ENCODE measurements at regions not wholly inside any gene's neighbourhood (a gene's known extent, or its start where the extent isn't known, plus 50 kb on each side); places are given as distances from the start of the nearest gene placed in this dataset.

DNA sequence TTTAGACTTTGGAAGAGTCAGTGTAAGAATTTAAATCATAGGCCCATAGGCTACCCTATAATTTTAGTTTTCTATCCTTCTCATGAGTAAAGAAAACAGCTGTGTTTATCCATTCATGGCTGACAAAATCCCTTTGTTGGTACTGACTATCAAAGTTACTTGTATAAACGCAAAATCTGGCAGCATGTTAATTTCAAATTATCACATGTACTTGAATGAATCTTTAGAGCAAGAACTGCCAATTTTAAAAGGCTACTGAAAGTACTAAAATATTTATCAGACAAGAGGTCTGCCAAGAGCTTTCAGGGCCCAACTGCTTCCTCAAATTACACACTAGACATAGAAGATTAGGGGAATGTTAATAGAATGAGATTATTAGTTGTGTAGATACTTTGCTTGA lies 66.6 kb downstream of the MYL12B start:
- Histone ChIP-seq H3K4me3 (ENCODE audit: insufficient read depth, low read depth, low read length) (no peak overlapping the region), H3K27ac (ENCODE audit: insufficient read depth, low read depth, low read length, poor library complexity, severe bottlenecking) (no peak overlapping the region), H3K27me3 (ENCODE audit: control insufficient read depth, insufficient read depth, low read length, poor library complexity, severe bottlenecking) (no peaks in the 10 kb centered on the region), H3K9me3 (ENCODE audit: control insufficient read depth, low read length) (no peaks in the 10 kb centered on the region), H3K4me1 (ENCODE audit: control insufficient read depth, insufficient read depth, low read length) (no peaks in the 10 kb centered on the region), H3K36me3 (ENCODE audit: control insufficient read depth, insufficient read depth, low read length) (no peaks in the 10 kb centered on the region)
- 100% methylated on average over 1 of the region's 1 CpG for WGBS, 2 experiments

DNA sequence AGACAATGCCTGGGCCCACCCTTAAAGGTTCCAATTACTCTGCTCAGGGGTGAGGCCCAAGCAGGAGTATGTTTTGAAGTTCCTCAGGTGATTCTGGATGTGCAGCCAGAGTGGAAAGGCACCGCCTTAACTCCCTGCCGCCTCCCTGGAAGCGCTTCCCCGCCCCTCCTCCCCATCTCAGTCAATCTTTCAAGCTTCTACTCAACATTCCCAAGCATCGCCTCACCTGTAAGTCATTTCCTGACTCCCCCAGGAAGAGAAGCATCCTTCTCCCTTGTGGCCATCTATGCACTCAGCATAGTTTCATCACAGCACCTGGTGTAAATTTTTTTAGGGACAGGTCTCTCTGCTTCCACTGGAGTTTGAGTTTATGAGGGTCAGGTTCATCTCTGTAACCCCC lies 67.5 kb downstream of the MYL12B start:
- no peaks in the 10 kb centered on the region for H3K9me3 ChIP-seq (ENCODE audit: control insufficient read depth, low read length)
- no peaks in the 10 kb centered on the region for H3K36me3 ChIP-seq (ENCODE audit: control insufficient read depth, insufficient read depth, low read length)
- H3K27ac ChIP-seq (ENCODE audit: insufficient read depth, low read depth, low read length, poor library complexity, severe bottlenecking), result no peak overlapping the region
- no peaks in the 10 kb centered on the region for H3K4me1 ChIP-seq (ENCODE audit: control insufficient read depth, insufficient read depth, low read length)
- H3K27me3 ChIP-seq (ENCODE audit: control insufficient read depth, insufficient read depth, low read length, poor library complexity, severe bottlenecking), result no peaks in the 10 kb centered on the region
- no peak overlapping the region for H3K4me3 ChIP-seq (ENCODE audit: insufficient read depth, low read depth, low read length)
- WGBS, 2 experiments, result 90 to 92% methylated on average over 5 of the region's 5 CpGs

DNA sequence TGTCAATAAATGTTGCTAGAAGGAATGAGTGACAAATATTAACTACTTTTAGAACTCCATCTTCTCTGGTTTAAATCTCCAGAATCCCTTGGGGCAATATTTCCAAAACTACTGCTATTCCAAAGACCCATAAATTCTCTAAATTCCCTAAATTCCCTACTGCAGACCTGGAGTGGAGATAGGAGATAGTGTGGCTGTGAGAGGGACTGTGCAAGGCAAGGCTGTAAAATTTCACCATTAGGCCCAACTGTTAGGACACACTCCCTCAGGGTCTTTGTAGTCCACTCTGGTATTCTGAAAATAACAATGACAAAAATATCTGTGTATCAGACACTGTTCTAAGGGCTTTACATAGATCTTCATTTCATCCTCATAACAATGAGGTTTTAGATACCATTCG lies 67.9 kb downstream of the MYL12B start:
- Histone ChIP-seq H3K36me3 (ENCODE audit: control insufficient read depth, insufficient read depth, low read length) (no peaks in the 10 kb centered on the region), H3K4me1 (ENCODE audit: control insufficient read depth, insufficient read depth, low read length) (no peaks in the 10 kb centered on the region), H3K27me3 (ENCODE audit: control insufficient read depth, insufficient read depth, low read length, poor library complexity, severe bottlenecking) (no peaks in the 10 kb centered on the region), H3K27ac (ENCODE audit: insufficient read depth, low read depth, low read length, poor library complexity, severe bottlenecking) (no peak overlapping the region), H3K9me3 (ENCODE audit: control insufficient read depth, low read length) (no peaks in the 10 kb centered on the region), H3K4me3 (ENCODE audit: insufficient read depth, low read depth, low read length) (no peak overlapping the region)
- WGBS, 2 experiments, result 100% methylated on average over 1 of the region's 1 CpG; no CpG with 5 or more reads in 1 of the 2 experiments

DNA sequence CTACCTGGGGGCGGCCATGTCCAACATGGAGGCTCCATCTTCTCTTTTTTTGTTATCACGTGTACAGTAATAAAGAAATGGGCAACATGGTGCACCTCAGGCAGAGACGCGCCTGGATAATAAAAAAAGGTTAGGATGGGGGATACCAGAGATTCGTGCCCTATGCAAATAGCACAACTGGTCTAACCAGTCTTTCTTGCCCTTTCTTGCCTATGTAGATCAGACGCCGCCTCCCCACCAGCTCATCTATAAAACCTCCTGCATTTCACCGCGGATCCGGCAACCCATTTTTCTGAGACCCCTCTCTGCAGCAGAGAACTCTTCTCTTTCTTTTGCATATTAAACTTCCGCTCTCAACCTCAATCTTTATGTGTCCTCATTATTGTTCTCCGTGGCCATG lies 68.7 kb downstream of the MYL12B start:
- H3K4me1 ChIP-seq (ENCODE audit: control insufficient read depth, insufficient read depth, low read length), result no peaks in the 10 kb centered on the region
- 88% methylated on average over 12 of the region's 12 CpGs for WGBS, 2 experiments
- no peak overlapping the region for H3K27ac ChIP-seq (ENCODE audit: insufficient read depth, low read depth, low read length, poor library complexity, severe bottlenecking)
- no peaks in the 10 kb centered on the region for H3K36me3 ChIP-seq (ENCODE audit: control insufficient read depth, insufficient read depth, low read length)
- no peaks in the 10 kb centered on the region for H3K9me3 ChIP-seq (ENCODE audit: control insufficient read depth, low read length)
- no peak overlapping the region for H3K4me3 ChIP-seq (ENCODE audit: insufficient read depth, low read depth, low read length)
- no peaks in the 10 kb centered on the region for H3K27me3 ChIP-seq (ENCODE audit: control insufficient read depth, insufficient read depth, low read length, poor library complexity, severe bottlenecking)

DNA sequence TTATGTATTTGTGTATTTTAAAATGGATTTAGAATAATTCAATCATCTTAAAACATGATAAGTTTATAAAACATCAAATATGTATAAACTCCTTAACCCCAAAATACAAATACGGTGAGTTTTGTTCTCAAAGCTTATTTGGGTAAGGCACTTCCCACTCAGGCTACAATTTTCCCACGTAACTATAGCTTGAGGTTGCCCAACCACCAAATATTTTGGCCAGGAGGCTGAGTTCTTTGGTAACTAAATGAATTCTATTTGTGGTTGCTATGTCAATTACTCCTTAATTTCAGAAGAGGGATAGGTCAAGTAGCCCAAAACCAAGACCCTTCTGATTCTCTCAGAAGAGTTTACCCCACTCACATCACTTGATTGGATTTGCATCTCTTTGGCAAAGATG lies 70.4 kb downstream of the MYL12B start:
- H3K4me3 ChIP-seq (ENCODE audit: insufficient read depth, low read depth, low read length), result no peak overlapping the region
- no peaks in the 10 kb centered on the region for H3K9me3 ChIP-seq (ENCODE audit: control insufficient read depth, low read length)
- no peaks in the 10 kb centered on the region for H3K36me3 ChIP-seq (ENCODE audit: control insufficient read depth, insufficient read depth, low read length)
- no peak overlapping the region for H3K27ac ChIP-seq (ENCODE audit: insufficient read depth, low read depth, low read length, poor library complexity, severe bottlenecking)
- WGBS, 2 experiments, result 98 to 100% methylated on average over 2 of the region's 2 CpGs
- no peaks in the 10 kb centered on the region for H3K4me1 ChIP-seq (ENCODE audit: control insufficient read depth, insufficient read depth, low read length)
- no peaks in the 10 kb centered on the region for H3K27me3 ChIP-seq (ENCODE audit: control insufficient read depth, insufficient read depth, low read length, poor library complexity, severe bottlenecking)

DNA sequence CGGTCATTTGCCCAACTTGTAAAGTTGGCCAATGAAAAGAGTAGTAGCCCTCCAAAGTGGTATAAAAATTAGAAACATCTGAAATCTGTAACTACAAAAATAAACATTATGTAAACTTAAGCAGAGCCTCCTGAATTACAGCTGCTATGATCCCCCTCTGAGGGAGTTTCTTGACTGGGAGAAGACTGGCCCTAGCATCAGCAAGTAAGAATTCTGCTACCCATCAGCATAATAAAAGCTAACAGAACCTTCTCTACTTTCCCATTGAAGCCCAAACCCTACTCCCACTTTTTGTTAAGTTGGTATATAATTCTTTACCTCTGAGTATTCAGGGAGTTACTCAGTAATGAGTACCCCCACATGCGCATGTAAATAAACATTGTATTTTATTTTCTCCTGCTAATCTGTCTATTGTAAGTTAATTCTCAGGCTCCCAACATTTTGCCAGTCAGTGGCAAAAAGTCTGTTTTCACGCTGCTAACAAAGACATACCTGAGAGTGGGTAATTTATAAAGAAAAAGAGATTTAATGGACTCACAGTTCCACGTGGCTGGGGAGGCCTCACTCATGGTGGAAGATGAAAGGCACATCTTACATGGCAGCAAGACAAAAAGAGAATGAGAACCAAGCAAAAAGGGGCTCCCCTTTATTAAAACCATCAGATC lies 71.3 kb downstream of the MYL12B start:
- Histone ChIP-seq H3K27ac (ENCODE audit: insufficient read depth, low read depth, low read length, poor library complexity, severe bottlenecking) (no peak overlapping the region), H3K4me3 (ENCODE audit: insufficient read depth, low read depth, low read length) (no peak overlapping the region), H3K27me3 (ENCODE audit: control insufficient read depth, insufficient read depth, low read length, poor library complexity, severe bottlenecking) (no peaks in the 10 kb centered on the region), H3K36me3 (ENCODE audit: control insufficient read depth, insufficient read depth, low read length) (no peaks in the 10 kb centered on the region), H3K9me3 (ENCODE audit: control insufficient read depth, low read length) (no peaks in the 10 kb centered on the region), H3K4me1 (ENCODE audit: control insufficient read depth, insufficient read depth, low read length) (no peaks in the 10 kb centered on the region)
- 64 to 68% methylated on average over 3 to 4 of the region's 4 CpGs for WGBS, 2 experiments

DNA sequence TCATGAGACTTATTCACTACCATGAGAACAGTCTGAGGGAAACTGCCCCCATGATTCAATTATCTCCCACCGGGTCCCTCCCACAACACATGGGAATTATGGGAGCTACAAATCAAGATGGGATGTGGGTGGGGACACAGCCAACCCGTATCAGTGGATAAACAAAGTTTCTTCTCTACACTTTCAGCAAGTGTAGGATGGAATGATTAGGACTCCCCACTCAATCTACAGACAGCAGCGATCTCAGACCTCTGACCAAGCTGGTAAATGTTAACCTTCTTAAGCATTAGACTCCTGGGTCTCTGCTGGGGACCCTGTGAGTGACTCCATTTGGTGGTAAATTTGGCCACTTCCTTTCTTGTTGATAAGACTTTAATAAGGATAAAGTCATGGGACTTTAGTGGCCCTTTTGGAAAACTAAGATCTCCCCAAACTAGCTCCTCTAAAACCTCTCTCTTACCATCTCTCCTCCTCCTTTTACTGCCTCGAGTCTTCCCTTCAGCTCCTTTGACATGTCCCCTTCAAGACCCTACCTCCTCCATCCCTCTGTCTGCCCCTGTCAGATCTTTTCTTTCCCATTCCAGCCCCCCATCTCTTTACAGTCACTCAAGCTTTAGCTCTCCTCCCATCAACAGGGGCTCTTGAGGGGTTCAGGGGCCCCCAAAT lies 71.9 kb downstream of the MYL12B start:
- 95 to 97% methylated on average over 4 of the region's 4 CpGs for WGBS, 2 experiments
- no peaks in the 10 kb centered on the region for H3K9me3 ChIP-seq (ENCODE audit: control insufficient read depth, low read length)
- H3K4me1 ChIP-seq (ENCODE audit: control insufficient read depth, insufficient read depth, low read length), result no peaks in the 10 kb centered on the region
- no peak overlapping the region for H3K4me3 ChIP-seq (ENCODE audit: insufficient read depth, low read depth, low read length)
- no peak overlapping the region for H3K27ac ChIP-seq (ENCODE audit: insufficient read depth, low read depth, low read length, poor library complexity, severe bottlenecking)
- no peaks in the 10 kb centered on the region for H3K27me3 ChIP-seq (ENCODE audit: control insufficient read depth, insufficient read depth, low read length, poor library complexity, severe bottlenecking)
- H3K36me3 ChIP-seq (ENCODE audit: control insufficient read depth, insufficient read depth, low read length), result no peaks in the 10 kb centered on the region

DNA sequence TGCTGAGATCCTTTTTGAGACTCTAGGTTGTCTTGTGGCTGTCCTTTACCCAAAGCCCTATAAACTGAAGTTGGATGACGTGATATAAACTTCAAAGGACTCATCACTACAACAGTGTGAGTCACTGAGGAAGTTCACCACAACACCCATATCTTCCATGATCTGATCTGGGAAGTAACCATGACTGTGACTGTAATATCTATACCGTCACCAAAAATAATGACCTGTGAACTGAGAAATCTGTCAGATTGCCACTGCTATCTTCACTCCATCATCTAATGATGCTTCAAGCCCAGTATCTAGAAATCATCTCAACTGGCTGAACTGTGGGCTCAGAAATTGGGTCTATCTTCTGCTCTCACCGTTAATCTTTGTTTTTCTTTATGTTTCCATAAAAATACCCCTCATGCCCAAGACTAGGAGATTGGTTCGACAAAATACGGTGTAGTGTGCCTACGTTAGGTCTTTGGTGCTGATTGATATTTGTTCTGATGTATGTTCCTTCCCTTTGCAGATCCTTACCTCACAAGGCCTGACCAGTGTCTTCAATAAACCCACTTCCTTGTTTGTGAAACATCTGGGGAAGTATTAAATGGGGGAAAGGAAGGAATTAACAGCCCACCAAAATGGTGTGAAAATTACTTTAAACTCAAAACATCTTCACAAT lies 78.2 kb downstream of the MYL12B start:
- no peaks in the 10 kb centered on the region for H3K27me3 ChIP-seq (ENCODE audit: control insufficient read depth, insufficient read depth, low read length, poor library complexity, severe bottlenecking)
- WGBS, 2 experiments, result 96 to 99% methylated on average over 3 to 6 of the region's 6 CpGs
- no peak overlapping the region for H3K4me3 ChIP-seq (ENCODE audit: insufficient read depth, low read depth, low read length)
- no peaks in the 10 kb centered on the region for H3K4me1 ChIP-seq (ENCODE audit: control insufficient read depth, insufficient read depth, low read length)
- no peak overlapping the region for H3K27ac ChIP-seq (ENCODE audit: insufficient read depth, low read depth, low read length, poor library complexity, severe bottlenecking)
- no peaks in the 10 kb centered on the region for H3K9me3 ChIP-seq (ENCODE audit: control insufficient read depth, low read length)
- no peaks in the 10 kb centered on the region for H3K36me3 ChIP-seq (ENCODE audit: control insufficient read depth, insufficient read depth, low read length)

DNA sequence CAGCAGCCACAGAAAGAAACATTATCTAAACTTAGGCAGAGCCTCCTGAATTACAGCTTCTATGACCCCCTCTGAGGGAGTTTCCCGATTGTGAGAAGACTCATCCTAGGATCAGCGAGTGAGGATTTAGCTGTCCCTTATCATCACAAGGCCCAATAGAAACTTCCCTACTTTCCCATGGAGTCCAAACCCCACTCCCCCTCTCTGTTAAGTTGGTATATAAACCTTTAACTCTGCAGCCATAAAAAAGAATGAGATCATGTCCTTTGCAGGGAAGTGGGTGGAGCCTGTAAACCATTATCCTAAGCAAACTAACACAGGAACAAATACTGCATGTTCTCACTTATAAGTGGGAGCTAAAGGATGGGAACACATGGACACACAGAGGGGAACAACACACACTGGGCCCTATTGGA lies 78.8 kb downstream of the MYL12B start:
- Histone ChIP-seq H3K36me3 (ENCODE audit: control insufficient read depth, insufficient read depth, low read length) (no peaks in the 10 kb centered on the region), H3K27me3 (ENCODE audit: control insufficient read depth, insufficient read depth, low read length, poor library complexity, severe bottlenecking) (no peaks in the 10 kb centered on the region), H3K4me3 (ENCODE audit: insufficient read depth, low read depth, low read length) (no peak overlapping the region), H3K27ac (ENCODE audit: insufficient read depth, low read depth, low read length, poor library complexity, severe bottlenecking) (no peak overlapping the region), H3K4me1 (ENCODE audit: control insufficient read depth, insufficient read depth, low read length) (no peaks in the 10 kb centered on the region), H3K9me3 (ENCODE audit: control insufficient read depth, low read length) (no peaks in the 10 kb centered on the region)
- 80 to 81% methylated on average over 2 of the region's 2 CpGs for WGBS, 2 experiments

DNA sequence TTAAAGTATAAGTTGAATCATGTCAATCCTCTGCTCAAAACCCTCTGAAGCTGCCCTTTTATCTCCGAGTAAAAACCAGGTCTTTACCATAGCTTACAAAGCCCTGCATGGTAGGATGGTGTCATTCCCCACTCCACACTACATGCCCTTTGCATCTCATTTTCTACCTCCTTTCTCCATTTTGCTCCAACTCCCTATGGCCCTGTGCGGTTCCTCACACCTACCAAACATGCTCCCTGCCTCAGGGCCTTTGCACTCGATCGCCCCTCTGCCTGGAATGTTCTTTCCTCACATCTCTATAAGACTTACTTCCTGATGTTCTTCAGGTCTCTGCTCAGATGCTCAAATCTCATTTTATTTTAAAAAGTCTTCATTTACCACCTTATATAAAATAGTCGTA lies 80.7 kb downstream of the MYL12B start:
- Histone ChIP-seq H3K27me3 (ENCODE audit: control insufficient read depth, insufficient read depth, low read length, poor library complexity, severe bottlenecking) (no peaks in the 10 kb centered on the region), H3K4me1 (ENCODE audit: control insufficient read depth, insufficient read depth, low read length) (no peaks in the 10 kb centered on the region), H3K4me3 (ENCODE audit: insufficient read depth, low read depth, low read length) (no peak overlapping the region), H3K9me3 (ENCODE audit: control insufficient read depth, low read length) (no peaks in the 10 kb centered on the region), H3K36me3 (ENCODE audit: control insufficient read depth, insufficient read depth, low read length) (no peaks in the 10 kb centered on the region), H3K27ac (ENCODE audit: insufficient read depth, low read depth, low read length, poor library complexity, severe bottlenecking) (no peak overlapping the region)
- WGBS, 2 experiments, result 87 to 93% methylated on average over 5 of the region's 5 CpGs
